SK-N-SH treated with all-trans-retinoic acid at 6 μM for 48 hours (cell line): ENCODE measurements at regions not wholly inside any gene's neighbourhood (a gene's known extent, or its start where the extent isn't known, plus 50 kb on each side); places are given as distances from the start of the nearest gene placed in this dataset.

Experiments
- ATAC-seq: fragments of 200-7000 bp; cut with Tn5 transposase; 3 replicates; pipeline ENCODE4 v1.9.1; 2020; ENCODE audit warnings: mild to moderate bottlenecking, moderate library complexity
- ARNTL ChIP-seq: fragments of 450-650 bp; formaldehyde crosslinking; IDR thresholded peaks from 2 replicates; pipeline ENCODE4 v1.5.0; 2020; ENCODE audit warnings: low read depth, mild to moderate bottlenecking, moderate library complexity, borderline replicate concordance
- BACH2 ChIP-seq: fragments of 250-450 bp; sonication (Bioruptor Pico); IDR thresholded peaks from 2 replicates; pipeline ENCODE4 v1.9.0; 2021; ENCODE audit warnings: mild to moderate bottlenecking, borderline replicate concordance
- CREB5 ChIP-seq: fragments of 250-450 bp; sonication (Bioruptor Pico); IDR thresholded peaks from 2 replicates; pipeline ENCODE4 v1.5.1; 2020; ENCODE audit warnings: low read depth, mild to moderate bottlenecking, moderate library complexity
- CSRNP3 ChIP-seq: fragments of 250-450 bp; sonication (Bioruptor Pico); IDR thresholded peaks from 2 replicates; pipeline ENCODE4 v1.5.1; 2021; ENCODE audit warnings: mild to moderate bottlenecking, moderate library complexity
- ESRRG ChIP-seq: fragments of 250-450 bp; sonication (Bioruptor Pico); IDR thresholded peaks from 2 replicates; pipeline ENCODE4 v1.6.1; 2021; ENCODE audit warnings: mild to moderate bottlenecking
- GLIS3 ChIP-seq: fragments of 250-450 bp; sonication (Bioruptor Pico); IDR thresholded peaks from 2 replicates; pipeline ENCODE4 v1.5.0; 2020; ENCODE audit warnings: mild to moderate bottlenecking, moderate library complexity
- ISL1 ChIP-seq: fragments of 250-450 bp; sonication (Bioruptor Pico); IDR thresholded peaks from 2 replicates; pipeline ENCODE4 v2.1.2; 2022; ENCODE audit warnings: mild to moderate bottlenecking, moderate library complexity
- OSR1 ChIP-seq: fragments of 250-450 bp; sonication (Bioruptor Pico); IDR thresholded peaks from 2 replicates; pipeline ENCODE4 v1.8.0; 2022; ENCODE audit warnings: moderate library complexity, mild to moderate bottlenecking, inconsistent platforms
- PATZ1 ChIP-seq: fragments of 250-450 bp; sonication (Bioruptor Pico); IDR thresholded peaks from 2 replicates; pipeline ENCODE4 v1.8.0; 2020; ENCODE audit warnings: mild to moderate bottlenecking, moderate library complexity, borderline replicate concordance
- POU6F1 ChIP-seq: fragments of 250-450 bp; sonication (Bioruptor Pico); IDR thresholded peaks from 2 replicates; pipeline ENCODE4 v1.8.0; 2021; ENCODE audit warnings: low read depth, mild to moderate bottlenecking, moderate library complexity, borderline replicate concordance
- PPARA ChIP-seq: fragments of 250-450 bp; sonication (Bioruptor Pico); IDR thresholded peaks from 2 replicates; pipeline ENCODE4 v1.5.0; 2020; ENCODE audit warnings: mild to moderate bottlenecking, borderline replicate concordance
- RARB ChIP-seq: fragments of 250-450 bp; sonication (Bioruptor Pico); IDR thresholded peaks from 2 replicates; pipeline ENCODE4 v1.8.0; 2021; ENCODE audit warnings: mild to moderate bottlenecking, moderate library complexity
- SNAI2 ChIP-seq: fragments of 250-450 bp; sonication (Bioruptor Pico); IDR thresholded peaks from 2 replicates; pipeline ENCODE4 v1.5.0; 2020; ENCODE audit warnings: mild to moderate bottlenecking, moderate library complexity
- TCF4 ChIP-seq: fragments of 250-450 bp; sonication (Bioruptor Pico); IDR thresholded peaks from 2 replicates; pipeline ENCODE4 v1.8.0; 2021; ENCODE audit warnings: mild to moderate bottlenecking, moderate library complexity, borderline replicate concordance
- TOX ChIP-seq: fragments of 250-450 bp; sonication (Bioruptor Pico); IDR thresholded peaks from 2 replicates; pipeline ENCODE4 v1.8.0; 2021; ENCODE audit warnings: mild to moderate bottlenecking, moderate library complexity, borderline replicate concordance
- TSHZ2 ChIP-seq: fragments of 250-450 bp; sonication (Bioruptor Pico); IDR thresholded peaks from 2 replicates; pipeline ENCODE4 v1.5.0; 2020; ENCODE audit warnings: mild to moderate bottlenecking, moderate library complexity
- ZC3H10 ChIP-seq: fragments of 250-450 bp; sonication (Bioruptor Pico); IDR thresholded peaks from 2 replicates; pipeline ENCODE4 v1.5.1; 2021; ENCODE audit warnings: mild to moderate bottlenecking, moderate library complexity
- ZFP3 ChIP-seq: fragments of 250-450 bp; sonication (Bioruptor Pico); IDR thresholded peaks from 2 replicates; pipeline ENCODE4 v1.5.0; 2020; ENCODE audit warnings: mild to moderate bottlenecking, moderate library complexity
- ZFP30 ChIP-seq: fragments of 450-650 bp; formaldehyde crosslinking; IDR thresholded peaks from 2 replicates; pipeline ENCODE4 v1.5.0; 2022; ENCODE audit warnings: mild to moderate bottlenecking, moderate library complexity
- ZNF565 ChIP-seq: fragments of 450-650 bp; formaldehyde crosslinking; conservative IDR thresholded peaks from 2 replicates; pipeline ENCODE4 v1.5.0; 2020; ENCODE audit warnings: low read depth, mild to moderate bottlenecking, moderate library complexity
- ZNF70 ChIP-seq: fragments of 450-650 bp; formaldehyde crosslinking; IDR thresholded peaks from 2 replicates; pipeline ENCODE4 v1.5.0; 2020; ENCODE audit warnings: mild to moderate bottlenecking, moderate library complexity
- ZNF8 ChIP-seq: fragments of 450-650 bp; formaldehyde crosslinking; IDR thresholded peaks from 2 replicates; pipeline ENCODE4 v1.5.0; 2020; ENCODE audit warnings: mild to moderate bottlenecking, moderate library complexity

GRCh38 chr20:40291493-40292135, 397.4 kb downstream of the MAFB start:
- no peak for ATAC-seq
- no peak for TF ChIP-seq ISL1 (CRISPR knock-in tag)
- TF ChIP-seq ESRRG = no peak
- TF ChIP-seq POU6F1 (CRISPR knock-in tag) = no peak
- no peak for TF ChIP-seq ZNF8
- TF ChIP-seq ZNF70 (CRISPR knock-in tag) = no peak
- TF ChIP-seq TCF4 = no peak
- TF ChIP-seq PPARA (CRISPR knock-in tag) = no peak
- no peak for TF ChIP-seq TSHZ2
- TF ChIP-seq OSR1 (CRISPR knock-in tag) = no peak

GRCh38 chr20:40287683-40288082, 401.4 kb downstream of the MAFB start:
- no peak for ATAC-seq
- TF ChIP-seq TCF4 (no peak), ZFP3 (CRISPR knock-in tag) (no peak), OSR1 (CRISPR knock-in tag) (no peak), PATZ1 (CRISPR knock-in tag) (no peak), CREB5 (CRISPR knock-in tag) (no peak), ISL1 (CRISPR knock-in tag) (no peak), SNAI2 (CRISPR knock-in tag) (no peak), CSRNP3 (no peak), ARNTL (no peak), ZC3H10 (CRISPR knock-in tag) (no peak), BACH2 (no peak), GLIS3 (CRISPR knock-in tag) (no peak), ZFP30 (CRISPR knock-in tag) (no peak), TOX (CRISPR knock-in tag) (no peak), ZNF565 (CRISPR knock-in tag) (no peak), PPARA (CRISPR knock-in tag) (no peak), POU6F1 (CRISPR knock-in tag) (no peak), RARB (CRISPR knock-in tag) (no peak), ZNF8 (no peak)
